ENCODE measurements at regions not wholly inside any gene's neighbourhood (a gene's known extent, or its start where the extent isn't known, plus 50 kb on each side); places are given as distances from the start of the nearest gene placed in this dataset.

DNA sequence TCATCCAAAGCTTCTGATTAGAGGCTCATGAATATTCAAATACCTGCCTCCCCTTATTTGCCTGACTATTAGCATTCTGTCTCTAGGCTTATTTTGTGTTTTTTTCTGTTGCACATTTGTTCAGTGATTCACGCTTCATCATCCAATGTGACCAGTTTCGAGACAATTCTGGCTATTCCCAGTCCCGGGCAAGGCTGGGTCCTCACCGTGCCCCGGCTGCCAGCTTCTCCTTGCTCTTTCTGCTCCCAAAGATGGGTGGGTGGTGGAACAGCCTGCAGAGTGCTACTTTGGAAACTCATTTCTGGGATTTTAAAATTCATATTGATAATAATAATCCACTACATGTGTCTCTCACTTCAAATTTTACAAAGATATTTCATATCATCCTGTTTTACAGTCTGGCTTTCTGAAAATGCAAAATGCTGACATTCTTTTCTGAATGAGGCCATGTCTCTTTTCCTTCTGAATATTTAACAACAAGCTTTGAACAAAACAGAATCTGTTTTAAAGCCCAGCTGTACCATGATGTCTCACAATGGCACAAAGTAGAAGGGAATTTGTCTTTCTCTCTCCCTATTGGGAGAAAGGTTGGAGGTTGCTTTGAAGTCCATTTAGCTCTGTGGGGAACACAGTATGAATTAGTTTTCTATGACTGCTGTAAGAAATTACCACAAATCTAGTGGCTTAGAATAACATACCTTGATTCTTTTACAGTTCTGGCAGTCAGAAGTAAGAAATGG is 116.9 kb upstream of the CDH13 start:
- H3F3A ChIP-seq (replicated peaks; ENCODE audit: insufficient read depth), result no peaks in the 10 kb centered on the region
- no peaks in the 10 kb centered on the region for H3K9me3 ChIP-seq
- H3K27me3 ChIP-seq (ENCODE audit: insufficient read depth), result no peaks in the 10 kb centered on the region
- ChIA-PET CTCF (interaction anchor here (0.6 kb wide), 1 partner anchor 286 kb away, joined by 3 read pairs; no protein-coding TSS in a partner anchor), POLR2A (no interaction called here)
- no peak overlapping the region for H3K27ac ChIP-seq (ENCODE audit: low read depth in 2 of 2, low read length in 1 of 2)
- H3K79me2 ChIP-seq (ENCODE audit: insufficient read depth), result no peaks in the 10 kb centered on the region
- TF ChIP-seq, protein P1, sequence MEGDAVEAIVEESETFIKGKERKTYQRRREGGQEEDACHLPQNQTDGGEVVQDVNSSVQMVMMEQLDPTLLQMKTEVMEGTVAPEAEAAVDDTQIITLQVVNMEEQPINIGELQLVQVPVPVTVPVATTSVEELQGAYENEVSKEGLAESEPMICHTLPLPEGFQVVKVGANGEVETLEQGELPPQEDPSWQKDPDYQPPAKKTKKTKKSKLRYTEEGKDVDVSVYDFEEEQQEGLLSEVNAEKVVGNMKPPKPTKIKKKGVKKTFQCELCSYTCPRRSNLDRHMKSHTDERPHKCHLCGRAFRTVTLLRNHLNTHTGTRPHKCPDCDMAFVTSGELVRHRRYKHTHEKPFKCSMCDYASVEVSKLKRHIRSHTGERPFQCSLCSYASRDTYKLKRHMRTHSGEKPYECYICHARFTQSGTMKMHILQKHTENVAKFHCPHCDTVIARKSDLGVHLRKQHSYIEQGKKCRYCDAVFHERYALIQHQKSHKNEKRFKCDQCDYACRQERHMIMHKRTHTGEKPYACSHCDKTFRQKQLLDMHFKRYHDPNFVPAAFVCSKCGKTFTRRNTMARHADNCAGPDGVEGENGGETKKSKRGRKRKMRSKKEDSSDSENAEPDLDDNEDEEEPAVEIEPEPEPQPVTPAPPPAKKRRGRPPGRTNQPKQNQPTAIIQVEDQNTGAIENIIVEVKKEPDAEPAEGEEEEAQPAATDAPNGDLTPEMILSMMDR (IDR thresholded peaks at IDR 0.05), result no peak
- no peak for TF ChIP-seq CHD2 (IDR thresholded peaks at IDR 0.05; ENCODE audit: low read length, partially characterized antibody)
- no peak for TF ChIP-seq FOXJ3 (CRISPR knock-in tag; IDR thresholded peaks at IDR 0.05)
- TF ChIP-seq TAF1 (IDR thresholded peaks at IDR 0.05; ENCODE audit: borderline replicate concordance, low read depth, low read length), result no peak
- no peak for TF ChIP-seq YY1 (IDR thresholded peaks at IDR 0.05; ENCODE audit: low read depth)
- no peak for TF ChIP-seq ZBTB33 (IDR thresholded peaks at IDR 0.05; ENCODE audit: borderline replicate concordance, low read depth)
- no peak for TF ChIP-seq RXRA (IDR thresholded peaks at IDR 0.05; ENCODE audit: borderline replicate concordance, low read depth)
- no peak overlapping the region for H2AFZ ChIP-seq (ENCODE audit: low read depth)
- H3K36me3 ChIP-seq (replicated peaks in 1 of 2; ENCODE audit: control insufficient read depth in 1 of 2, insufficient read depth in 2 of 2, low read length in 1 of 2), result no peaks in the 10 kb centered on the region
- DNase-seq, result no peak
- H3K4me1 ChIP-seq (ENCODE audit: control insufficient read depth in 1 of 2, insufficient read depth in 2 of 2, low read depth in 1 of 2, low read length in 1 of 2), result no peaks in the 10 kb centered on the region
- no peaks in the 10 kb centered on the region for H3K9me2 ChIP-seq
- H3K9ac ChIP-seq, result no peak overlapping the region
- no peaks in the 10 kb centered on the region for H4K20me1 ChIP-seq (ENCODE audit: insufficient read depth)
- no peak overlapping the region for H3K4me3 ChIP-seq (ENCODE audit: low read depth in 2 of 2, low read length in 1 of 2)
- WGBS (ENCODE audit: low lambda C conversion rate), result 17% methylated on average over 5 of the region's 5 CpGs
- no peak overlapping the region for H3K4me2 ChIP-seq

GRCh38 chr16:82506692-82507670 is 119.8 kb upstream of the CDH13 start:
- H3F3A ChIP-seq (replicated peaks; ENCODE audit: insufficient read depth), result no peaks in the 10 kb centered on the region
- no peaks in the 10 kb centered on the region; the same call in 1 of the 2 replicates for H3K27me3 ChIP-seq (ENCODE audit: insufficient read depth)
- no peaks in the 10 kb centered on the region for H3K9me3 ChIP-seq
- no peaks in the 10 kb centered on the region for H3K79me2 ChIP-seq (ENCODE audit: insufficient read depth)
- no peak overlapping the region for H3K27ac ChIP-seq (ENCODE audit: low read depth in 2 of 2, low read length in 1 of 2)
- CTCF ChIA-PET, result no interaction called here
- DNase-seq, result no peak
- H3K4me3 ChIP-seq (ENCODE audit: low read depth in 2 of 2, low read length in 1 of 2), result no peak overlapping the region
- no peak overlapping the region for H3K9ac ChIP-seq
- no peak overlapping the region for H3K4me2 ChIP-seq
- H3K9me2 ChIP-seq, result no peaks in the 10 kb centered on the region
- H3K4me1 ChIP-seq (ENCODE audit: control insufficient read depth in 1 of 2, insufficient read depth in 2 of 2, low read depth in 1 of 2, low read length in 1 of 2), result no peaks in the 10 kb centered on the region
- no peak for TF ChIP-seq SMC3 (IDR thresholded peaks at IDR 0.05; ENCODE audit: low read depth, low read length)
- TF ChIP-seq RCOR1 (IDR thresholded peaks at IDR 0.05; ENCODE audit: low read length), result no peak
- no peak for TF ChIP-seq ELF1 (IDR thresholded peaks at IDR 0.05)
- TF ChIP-seq, protein P2, sequence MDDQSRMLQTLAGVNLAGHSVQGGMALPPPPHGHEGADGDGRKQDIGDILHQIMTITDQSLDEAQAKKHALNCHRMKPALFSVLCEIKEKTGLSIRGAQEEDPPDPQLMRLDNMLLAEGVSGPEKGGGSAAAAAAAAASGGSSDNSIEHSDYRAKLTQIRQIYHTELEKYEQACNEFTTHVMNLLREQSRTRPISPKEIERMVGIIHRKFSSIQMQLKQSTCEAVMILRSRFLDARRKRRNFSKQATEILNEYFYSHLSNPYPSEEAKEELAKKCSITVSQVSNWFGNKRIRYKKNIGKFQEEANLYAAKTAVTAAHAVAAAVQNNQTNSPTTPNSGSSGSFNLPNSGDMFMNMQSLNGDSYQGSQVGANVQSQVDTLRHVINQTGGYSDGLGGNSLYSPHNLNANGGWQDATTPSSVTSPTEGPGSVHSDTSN (IDR thresholded peaks at IDR 0.05), result no peak
- no peak for TF ChIP-seq SIN3A (IDR thresholded peaks at IDR 0.05; ENCODE audit: borderline replicate concordance, low read depth, low read length)
- TF ChIP-seq, protein P3, sequence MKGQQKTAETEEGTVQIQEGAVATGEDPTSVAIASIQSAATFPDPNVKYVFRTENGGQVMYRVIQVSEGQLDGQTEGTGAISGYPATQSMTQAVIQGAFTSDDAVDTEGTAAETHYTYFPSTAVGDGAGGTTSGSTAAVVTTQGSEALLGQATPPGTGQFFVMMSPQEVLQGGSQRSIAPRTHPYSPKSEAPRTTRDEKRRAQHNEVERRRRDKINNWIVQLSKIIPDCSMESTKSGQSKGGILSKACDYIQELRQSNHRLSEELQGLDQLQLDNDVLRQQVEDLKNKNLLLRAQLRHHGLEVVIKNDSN (IDR thresholded peaks at IDR 0.05; ENCODE audit: borderline replicate concordance, low read depth), result no peak
- TF ChIP-seq TCF12 (IDR thresholded peaks at IDR 0.05), result no peak
- no peak for TF ChIP-seq RFX5 (IDR thresholded peaks at IDR 0.05; ENCODE audit: low read length)
- WGBS (ENCODE audit: low lambda C conversion rate), result 36% methylated on average over 18 of the region's 19 CpGs
- no peak overlapping the region for H2AFZ ChIP-seq (ENCODE audit: low read depth)
- no peaks in the 10 kb centered on the region for H3K36me3 ChIP-seq (replicated peaks in 1 of 2; ENCODE audit: control insufficient read depth in 1 of 2, insufficient read depth in 2 of 2, low read length in 1 of 2)
- POLR2A ChIA-PET, result no interaction called here
- no peaks in the 10 kb centered on the region for H4K20me1 ChIP-seq (ENCODE audit: insufficient read depth)

All from SK-N-SH (cell line).